ENCODE measurements at regions not wholly inside any gene's neighbourhood (a gene's known extent, or its start where the extent isn't known, plus 50 kb on each side); places are given as distances from the start of the nearest gene placed in this dataset.

GRCh38 chr4:146998157-146998556 lies 52.5 kb upstream of the TTC29 start:
- TF ChIP-seq CTCF (IDR thresholded peaks at IDR 0.05; ENCODE audit: unreplicated experiment in 3 of 3), result no peak
- no peaks in the 10 kb centered on the region for H3K4me1 Mint-ChIP-seq
- no peaks in the 10 kb centered on the region for H3K36me3 Mint-ChIP-seq (ENCODE audit: low read depth)
- no peaks in the 10 kb centered on the region for H3K9me3 Mint-ChIP-seq
- H3K27ac Mint-ChIP-seq, result no peak overlapping the region
- H3K27me3 Mint-ChIP-seq (ENCODE audit: low read depth), result no peaks in the 10 kb centered on the region
- H3K4me3 Mint-ChIP-seq, result no peak overlapping the region

- Mint-ChIP-seq H3K4me1 (no peaks in the 10 kb centered on the region), H3K9me3 (no peaks in the 10 kb centered on the region), H3K27me3 (ENCODE audit: low read depth) (no peaks in the 10 kb centered on the region), H3K36me3 (ENCODE audit: low read depth) (no peaks in the 10 kb centered on the region), H3K27ac (no peak overlapping the region), H3K4me3 (no peak overlapping the region)
- no peak for TF ChIP-seq CTCF (IDR thresholded peaks at IDR 0.05; ENCODE audit: unreplicated experiment in 3 of 3)
Measured at GRCh38 chr4:147003956-147004809, 58.5 kb upstream of the TTC29 start.

- H3K27me3 Mint-ChIP-seq (ENCODE audit: low read depth), result no peaks in the 10 kb centered on the region
Measured at GRCh38 chr4:147006229-147006628, 60.6 kb upstream of the TTC29 start.

GRCh38 chr4:147009875-147010274 lies 64.2 kb upstream of the TTC29 start:
- no peaks in the 10 kb centered on the region for H3K36me3 Mint-ChIP-seq (ENCODE audit: low read depth)
- no peak for TF ChIP-seq CTCF (IDR thresholded peaks at IDR 0.05; ENCODE audit: unreplicated experiment in 3 of 3)
- no peak overlapping the region for H3K27ac Mint-ChIP-seq

More at GRCh38 chr4:147006229-147006628, 60.6 kb upstream of the TTC29 start:
- Mint-ChIP-seq H3K4me1 (no peaks in the 10 kb centered on the region), H3K9me3 (no peaks in the 10 kb centered on the region), H3K36me3 (ENCODE audit: low read depth) (no peaks in the 10 kb centered on the region), H3K27ac (no peak overlapping the region), H3K4me3 (no peak overlapping the region)
- TF ChIP-seq CTCF (IDR thresholded peaks at IDR 0.05; ENCODE audit: unreplicated experiment in 3 of 3), result no peak

GRCh38 chr4:147011411-147011810 lies 65.7 kb upstream of the TTC29 start:
- Mint-ChIP-seq H3K9me3 (no peaks in the 10 kb centered on the region), H3K4me1 (peaks cover 11% of the 10 kb centered on the region), H3K36me3 (ENCODE audit: low read depth) (no peaks in the 10 kb centered on the region), H3K27ac (peak overlapping the region in 1 of 3 experiments; percentile 84), H3K4me3 (peak overlapping the region in 2 of 3 experiments; percentile 29 to 34), H3K27me3 (ENCODE audit: low read depth) (peaks cover 6% of the 10 kb centered on the region)
- TF ChIP-seq CTCF (IDR thresholded peaks at IDR 0.05; ENCODE audit: unreplicated experiment in 3 of 3), result no peak

More at GRCh38 chr4:147009875-147010274, 64.2 kb upstream of the TTC29 start:
- H3K27me3 Mint-ChIP-seq (ENCODE audit: low read depth), result no peaks in the 10 kb centered on the region
- peaks cover under 1% of the 10 kb centered on the region for H3K4me1 Mint-ChIP-seq
- H3K9me3 Mint-ChIP-seq, result no peaks in the 10 kb centered on the region
- no peak overlapping the region for H3K4me3 Mint-ChIP-seq

All from nephron (organoid).